HEK293 (cell line): ENCODE measurements at regions not wholly inside any gene's neighbourhood (a gene's known extent, or its start where the extent isn't known, plus 50 kb on each side); places are given as distances from the start of the nearest gene placed in this dataset.

Source experiments
- CTCF ChIA-PET: fragments of 350-600 bp; formaldehyde crosslinking; extraction: SDS; loops from one replicate; lab custom pipeline; 2021; ENCODE audit warnings: antibody characterized with exemption; lab: Yijun Ruan, JAX
- POLR2A ChIA-PET: fragments of 300-600 bp; formaldehyde crosslinking; extraction: SDS; loops from one replicate; lab custom pipeline; 2020; ENCODE audit warnings: antibody characterized with exemption, inconsistent platforms; lab: Yijun Ruan, JAX
- H3K27ac ChIP-seq: fragments of 200-500 bp; sonication (Bioruptor generic); 2 replicates; pipeline ENCODE4 v1.5.1; 2014; ENCODE audit warnings: low read depth, low read length, control low read depth, inconsistent platforms; ENCODE audit errors: extremely low read depth
- H3K36me3 ChIP-seq, 2 experiments: fragments of 200-500 bp in 1 of 2; sonication (Bioruptor generic) in 1 of 2; 1 replicate in 1 of 2; 2 replicates in 1 of 2; pipeline ENCODE4 v1.5.1; 2014 to 2017; ENCODE audit warnings: inconsistent platforms in 2 of 2, low read length in 2 of 2; ENCODE audit not compliant: control insufficient read depth in 2 of 2, insufficient read depth in 1 of 2
- H3K4me1 ChIP-seq: fragments of 200-500 bp; sonication (Bioruptor generic); 2 replicates; pipeline ENCODE4 v1.5.1; 2014; ENCODE audit warnings: mild to moderate bottlenecking, low read length, inconsistent platforms; ENCODE audit not compliant: control insufficient read depth, insufficient read depth
- H3K4me3 ChIP-seq: 2 replicates; pipeline ENCODE4 v1.5.1; 2011; ENCODE audit warnings: low read depth, mild to moderate bottlenecking, control low read depth, low read length, moderate library complexity
- H3K9me3 ChIP-seq: fragments of 200-500 bp; sonication (Bioruptor generic); 2 replicates; pipeline ENCODE4 v1.5.1; 2014; ENCODE audit warnings: low read depth, low read length, inconsistent platforms; ENCODE audit not compliant: control insufficient read depth, insufficient read depth
- SP2 ChIP-seq: fragments of 450-650 bp; formaldehyde crosslinking; IDR thresholded peaks from 2 replicates; pipeline ENCODE4 v1.5.1; 2016; ENCODE audit warnings: missing biosample characterization, missing genetic modification characterization
- YY2 ChIP-seq: fragments of 450-650 bp; formaldehyde crosslinking; IDR thresholded peaks from 2 replicates; pipeline ENCODE4 v1.5.1; 2016; ENCODE audit warnings: missing biosample characterization, missing genetic modification characterization
- ZBTB11 ChIP-seq: fragments of 450-650 bp; formaldehyde crosslinking; conservative IDR thresholded peaks from 2 replicates; pipeline ENCODE4 v1.5.1; 2016; ENCODE audit warnings: low read depth, missing biosample characterization, missing genetic modification characterization
- ZBTB26 ChIP-seq: fragments of 450-650 bp; formaldehyde crosslinking; optimal IDR thresholded peaks from 2 replicates; pipeline ENCODE3; 2016; ENCODE audit warnings: missing biosample characterization, mild to moderate bottlenecking, missing genetic modification characterization
- ZNF174 ChIP-seq: fragments of 450-650 bp; formaldehyde crosslinking; IDR thresholded peaks from 2 replicates; pipeline ENCODE4 v1.5.0; 2017; ENCODE audit warnings: missing biosample characterization, mild to moderate bottlenecking, missing genetic modification characterization
- ZNF324 ChIP-seq: fragments of 450-650 bp; formaldehyde crosslinking; IDR thresholded peaks from 2 replicates; pipeline ENCODE4 v1.5.1; 2016; ENCODE audit warnings: missing biosample characterization, missing genetic modification characterization
- ZNF433 ChIP-seq: fragments of 450-650 bp; formaldehyde crosslinking; IDR thresholded peaks from 2 replicates; pipeline ENCODE4 v1.5.1; 2016; ENCODE audit warnings: missing biosample characterization, missing genetic modification characterization, low read depth
- ZNF596 ChIP-seq: fragments of 450-650 bp; IDR thresholded peaks from 2 replicates; pipeline ENCODE4 v1.5.0; 2018; ENCODE audit warnings: missing biosample characterization, mild to moderate bottlenecking, missing genetic modification characterization, moderate library complexity
- ZNF660 ChIP-seq: fragments of 450-650 bp; IDR thresholded peaks from 2 replicates; pipeline ENCODE4 v1.5.1; 2018; ENCODE audit warnings: missing biosample characterization, mild to moderate bottlenecking, missing genetic modification characterization
- ZNF747 ChIP-seq: fragments of 450-650 bp; formaldehyde crosslinking; IDR thresholded peaks from 2 replicates; pipeline ENCODE4 v1.5.1; 2016; ENCODE audit warnings: missing biosample characterization, missing genetic modification characterization
- ZNF792 ChIP-seq: fragments of 450-650 bp; formaldehyde crosslinking; IDR thresholded peaks from 2 replicates; pipeline ENCODE4 v1.5.1; 2016; ENCODE audit warnings: missing biosample characterization, missing genetic modification characterization

- Histone ChIP-seq H3K4me3 (no peak overlapping the region), H3K9me3 (no peaks in the 10 kb centered on the region)
- TF ChIP-seq SP2 (tag by site-specific recombination) (no peak), ZNF324 (tag by site-specific recombination) (no peak), ZNF433 (tag by site-specific recombination) (no peak), ZNF174 (tag by site-specific recombination) (no peak), ZBTB26 (tag by site-specific recombination) (no peak), ZNF792 (tag by site-specific recombination) (no peak)
- TF ChIP-seq, all 188 proteins: peak for 0
- ChIA-PET POLR2A (no interaction called here), CTCF (no interaction called here)
- H3K4me1 ChIP-seq: peaks cover 2% of the 10 kb centered on the region; the same call in 1 of the 2 replicates
- no peak overlapping the region for H3K27ac ChIP-seq
- no peaks in the 10 kb centered on the region for H3K36me3 ChIP-seq
Measured at GRCh38 chr12:89875225-89875624, 166.6 kb upstream of the ATP2B1 start.

- Histone ChIP-seq H3K9me3 (no peaks in the 10 kb centered on the region), H3K4me1 (peaks cover 2% of the 10 kb centered on the region; the same call in 1 of the 2 replicates), H3K4me3 (no peak overlapping the region), H3K27ac (no peak overlapping the region), H3K36me3 (no peaks in the 10 kb centered on the region)
- no peak for TF ChIP-seq ZNF660 (tag by site-specific recombination)
- no peak for TF ChIP-seq ZNF596 (tag by site-specific recombination)
- TF ChIP-seq ZBTB11 (tag by site-specific recombination): no peak
- POLR2A ChIA-PET: no interaction called here
- CTCF ChIA-PET: no interaction called here
Measured at GRCh38 chr12:89874146-89874545, 165.5 kb upstream of the ATP2B1 start.

- Histone ChIP-seq H3K36me3 (no peaks in the 10 kb centered on the region), H3K4me1 (peaks cover 2% of the 10 kb centered on the region; the same call in 1 of the 2 replicates), H3K4me3 (no peak overlapping the region), H3K9me3 (no peaks in the 10 kb centered on the region), H3K27ac (no peak overlapping the region)
- TF ChIP-seq ZNF747: no peak
- ChIA-PET CTCF (no interaction called here), POLR2A (no interaction called here)
Measured at GRCh38 chr12:89873745-89874144, 165.1 kb upstream of the ATP2B1 start.

- POLR2A ChIA-PET: no interaction called here
Measured at GRCh38 chr12:89872922-89873630, 164.4 kb upstream of the ATP2B1 start.

More at GRCh38 chr12:89872922-89873630, 164.4 kb upstream of the ATP2B1 start:
- Histone ChIP-seq H3K27ac (no peak overlapping the region), H3K4me3 (no peak overlapping the region), H3K4me1 (peaks cover 2% of the 10 kb centered on the region; the same call in 1 of the 2 replicates), H3K9me3 (no peaks in the 10 kb centered on the region), H3K36me3 (no peaks in the 10 kb centered on the region)
- CTCF ChIA-PET: interaction anchor here (0.7 kb wide), 1 partner anchor 55 kb away, joined by 4 read pairs; no protein-coding TSS in a partner anchor
- no peak for TF ChIP-seq YY2 (tag by site-specific recombination)
